ENCODE measurements at regions not wholly inside any gene's neighbourhood (a gene's known extent, or its start where the extent isn't known, plus 50 kb on each side); places are given as distances from the start of the nearest gene placed in this dataset.

GRCh38 chr18:2183432-2183831 is 387.9 kb downstream of the METTL4 start:
- Histone ChIP-seq H3K4me3 (ENCODE audit: low read length) (no peak overlapping the region), H3K9ac (ENCODE audit: low read length) (no peak overlapping the region), H3K9me2 (replicated peaks; ENCODE audit: insufficient read depth, low read length) (no peaks in the 10 kb centered on the region), H4K20me1 (ENCODE audit: insufficient read depth, low read length) (no peaks in the 10 kb centered on the region), H3K27ac (ENCODE audit: low read length) (no peak overlapping the region), H3K79me2 (ENCODE audit: low read length) (no peaks in the 10 kb centered on the region), H3K36me3 (replicated peaks; ENCODE audit: insufficient read depth, low read length) (no peaks in the 10 kb centered on the region), H3K4me2 (ENCODE audit: low read depth, low read length) (no peak overlapping the region), H3K4me1 (ENCODE audit: low read length) (no peaks in the 10 kb centered on the region), H3F3A (ENCODE audit: insufficient read depth, low read length) (no peaks in the 10 kb centered on the region), H3K27me3 (replicated peaks; ENCODE audit: insufficient read depth, low read length) (no peaks in the 10 kb centered on the region), H3K9me3 (replicated peaks; ENCODE audit: insufficient read depth, low read length) (no peaks in the 10 kb centered on the region), H2AFZ (ENCODE audit: low read length) (no peak overlapping the region)
- DNase-seq: no peak
- TF ChIP-seq CTCF (IDR thresholded peaks at IDR 0.05; ENCODE audit: low read length) (no peak), EZH2 (optimal IDR thresholded peaks at IDR 0.05; ENCODE audit: low read depth, low read length) (no peak), EZH2phosphoT487 (IDR thresholded peaks at IDR 0.05; ENCODE audit: low read length) (no peak)

- Histone ChIP-seq H3K4me2 (ENCODE audit: low read depth, low read length) (no peak overlapping the region), H3K27me3 (replicated peaks; ENCODE audit: insufficient read depth, low read length) (no peaks in the 10 kb centered on the region), H3K4me3 (ENCODE audit: low read length) (no peak overlapping the region), H3K4me1 (ENCODE audit: low read length) (no peaks in the 10 kb centered on the region), H3K9me3 (replicated peaks; ENCODE audit: insufficient read depth, low read length) (no peaks in the 10 kb centered on the region), H3K9me2 (replicated peaks; ENCODE audit: insufficient read depth, low read length) (no peaks in the 10 kb centered on the region), H3K79me2 (ENCODE audit: low read length) (no peaks in the 10 kb centered on the region), H3K27ac (ENCODE audit: low read length) (no peak overlapping the region), H2AFZ (ENCODE audit: low read length) (no peak overlapping the region), H4K20me1 (ENCODE audit: insufficient read depth, low read length) (no peaks in the 10 kb centered on the region), H3K9ac (ENCODE audit: low read length) (no peak overlapping the region), H3K36me3 (replicated peaks; ENCODE audit: insufficient read depth, low read length) (no peaks in the 10 kb centered on the region), H3F3A (ENCODE audit: insufficient read depth, low read length) (no peaks in the 10 kb centered on the region)
- TF ChIP-seq CTCF (IDR thresholded peaks at IDR 0.05; ENCODE audit: low read length) (no peak), EZH2phosphoT487 (IDR thresholded peaks at IDR 0.05; ENCODE audit: low read length) (no peak), EZH2 (optimal IDR thresholded peaks at IDR 0.05; ENCODE audit: low read depth, low read length) (no peak)
- DNase-seq: no peak
These were observed 384.3 kb downstream of the METTL4 start for GRCh38 chr18:2186967-2187366.

GRCh38 chr18:2188258-2188657 is 383.0 kb downstream of the METTL4 start:
- no peaks in the 10 kb centered on the region for H3K79me2 ChIP-seq (ENCODE audit: low read length)
- no peaks in the 10 kb centered on the region for H3K36me3 ChIP-seq (replicated peaks; ENCODE audit: insufficient read depth, low read length)
- H3K4me3 ChIP-seq (ENCODE audit: low read length): no peak overlapping the region
- H3K27ac ChIP-seq (ENCODE audit: low read length): no peak overlapping the region
- H3K9me3 ChIP-seq (replicated peaks; ENCODE audit: insufficient read depth, low read length): no peaks in the 10 kb centered on the region
- no peak for DNase-seq
- TF ChIP-seq EZH2phosphoT487 (IDR thresholded peaks at IDR 0.05; ENCODE audit: low read length) (no peak), CTCF (IDR thresholded peaks at IDR 0.05; ENCODE audit: low read length) (no peak), EZH2 (optimal IDR thresholded peaks at IDR 0.05; ENCODE audit: low read depth, low read length) (no peak)
- no peak overlapping the region for H2AFZ ChIP-seq (ENCODE audit: low read length)
- H3K9me2 ChIP-seq (replicated peaks; ENCODE audit: insufficient read depth, low read length): no peaks in the 10 kb centered on the region
- no peaks in the 10 kb centered on the region for H4K20me1 ChIP-seq (ENCODE audit: insufficient read depth, low read length)
- H3K9ac ChIP-seq (ENCODE audit: low read length): no peak overlapping the region
- H3K27me3 ChIP-seq (replicated peaks; ENCODE audit: insufficient read depth, low read length): no peaks in the 10 kb centered on the region
- no peaks in the 10 kb centered on the region for H3F3A ChIP-seq (ENCODE audit: insufficient read depth, low read length)
- no peaks in the 10 kb centered on the region for H3K4me1 ChIP-seq (ENCODE audit: low read length)
- H3K4me2 ChIP-seq (ENCODE audit: low read depth, low read length): no peak overlapping the region
